Frontal cortex (tissue), 3 donors: ENCODE measurements at regions not wholly inside any gene's neighbourhood (a gene's known extent, or its start where the extent isn't known, plus 50 kb on each side); places are given as distances from the start of the nearest gene placed in this dataset.

ENCODE experiments used
- DNase-seq, 2 donors: peaks; one replicate each; pipeline ENCODE4 v3.0.0; 2012; ENCODE audit warnings: low spot score in 2 of 2
- FAIRE-seq: peaks from 2 replicates; lab custom pipeline; 2012; peaks lifted over from hg19 to GRCh38; lab: Jason Lieb, UNC
- donor health status: control.
- donor health status: control.
- donor health status: control.

GRCh38 chr18:54765636-54766375 is 62.5 kb upstream of the RAB27B start:
- no peak for FAIRE-seq
- no peak for DNase-seq

- DNase-seq (no peak), FAIRE-seq (no peak)
Measured at GRCh38 chr18:54766634-54767033, 61.6 kb upstream of the RAB27B start.

- FAIRE-seq (no peak), DNase-seq (no peak)
Measured at GRCh38 chr18:54767098-54767497, 61.2 kb upstream of the RAB27B start.

DNA sequence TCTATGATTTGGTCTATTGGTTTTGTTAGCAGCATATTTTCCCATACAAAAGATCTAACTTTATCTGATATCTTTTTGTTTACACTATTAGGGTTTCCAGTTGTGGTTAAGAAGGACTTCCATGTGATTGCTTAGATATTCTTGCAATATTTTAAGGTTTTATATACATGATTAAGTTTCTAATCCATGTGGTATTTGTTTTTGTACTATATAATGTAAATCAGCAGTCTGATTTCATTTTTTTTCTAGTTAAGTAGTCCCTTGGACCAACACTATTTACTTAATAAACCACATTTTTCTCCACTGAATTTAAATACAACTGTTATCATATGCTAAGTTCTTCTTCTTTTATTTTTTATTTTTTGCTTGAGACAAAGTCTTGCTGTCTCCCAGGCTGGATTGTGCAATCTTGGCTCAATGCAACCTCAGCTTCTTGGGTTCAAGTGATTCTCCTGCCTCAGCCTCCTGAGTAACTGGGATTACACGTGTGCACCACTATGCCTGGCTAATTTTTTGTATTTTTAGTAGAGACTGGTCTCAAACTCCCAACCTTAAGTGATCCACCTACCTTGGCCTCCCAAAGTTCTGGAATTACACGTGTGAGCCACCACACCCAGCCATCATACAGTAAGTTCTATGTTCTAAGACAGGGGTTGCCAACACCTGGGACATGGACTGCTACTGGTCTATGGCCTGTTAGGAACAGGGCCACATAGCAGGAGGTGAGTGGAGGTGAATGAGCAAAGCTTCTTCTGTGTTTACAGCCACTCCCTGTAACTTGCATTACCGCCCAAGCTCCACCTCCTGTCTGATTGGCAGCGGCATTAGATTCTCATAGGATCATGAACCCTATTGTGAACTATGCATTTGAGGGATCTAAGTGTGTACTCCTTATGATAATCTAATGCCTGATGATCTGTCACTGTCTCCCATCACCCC is 58.5 kb upstream of the RAB27B start:
- FAIRE-seq = no peak
- no peak for DNase-seq

DNA sequence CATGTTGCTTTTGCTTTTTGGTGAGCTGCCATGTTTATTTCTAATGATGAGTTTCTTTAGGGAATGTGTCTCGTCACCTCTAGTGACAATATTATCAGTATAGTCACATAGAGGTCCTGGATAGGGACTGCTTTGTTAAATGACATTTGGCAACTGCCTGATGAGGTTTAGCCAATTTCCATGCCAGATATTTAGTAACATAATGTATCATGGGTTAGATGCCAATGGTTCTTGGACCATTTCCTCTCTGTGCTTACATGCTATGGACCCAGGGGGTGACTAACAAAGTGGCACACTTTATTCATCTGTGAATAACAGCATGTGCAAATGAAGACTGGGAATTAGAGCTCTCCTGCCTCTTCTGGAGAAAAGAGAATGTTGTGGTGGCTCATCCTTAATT is 56.2 kb upstream of the RAB27B start:
- DNase-seq = no peak
- FAIRE-seq = no peak

DNA sequence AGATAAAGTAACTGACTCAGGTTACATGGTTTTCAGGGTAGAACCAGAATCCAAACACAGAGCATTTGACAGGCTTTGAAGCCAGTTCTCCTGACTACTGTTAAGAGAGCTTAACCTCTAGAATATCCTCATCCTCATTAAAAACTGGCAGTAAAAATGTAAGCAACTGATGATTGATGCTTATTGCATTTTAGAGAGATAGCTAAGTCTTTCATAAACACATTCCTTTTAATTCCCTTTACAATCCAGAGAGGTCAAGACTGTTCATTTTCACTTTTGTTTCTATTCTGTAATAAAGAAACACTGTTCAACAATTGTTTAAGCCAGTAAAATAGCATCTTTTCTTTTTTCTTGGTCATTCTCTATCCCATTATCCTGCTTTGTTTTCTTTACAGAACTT is 53.9 kb upstream of the RAB27B start:
- FAIRE-seq (no peak), DNase-seq (no peak)

DNA sequence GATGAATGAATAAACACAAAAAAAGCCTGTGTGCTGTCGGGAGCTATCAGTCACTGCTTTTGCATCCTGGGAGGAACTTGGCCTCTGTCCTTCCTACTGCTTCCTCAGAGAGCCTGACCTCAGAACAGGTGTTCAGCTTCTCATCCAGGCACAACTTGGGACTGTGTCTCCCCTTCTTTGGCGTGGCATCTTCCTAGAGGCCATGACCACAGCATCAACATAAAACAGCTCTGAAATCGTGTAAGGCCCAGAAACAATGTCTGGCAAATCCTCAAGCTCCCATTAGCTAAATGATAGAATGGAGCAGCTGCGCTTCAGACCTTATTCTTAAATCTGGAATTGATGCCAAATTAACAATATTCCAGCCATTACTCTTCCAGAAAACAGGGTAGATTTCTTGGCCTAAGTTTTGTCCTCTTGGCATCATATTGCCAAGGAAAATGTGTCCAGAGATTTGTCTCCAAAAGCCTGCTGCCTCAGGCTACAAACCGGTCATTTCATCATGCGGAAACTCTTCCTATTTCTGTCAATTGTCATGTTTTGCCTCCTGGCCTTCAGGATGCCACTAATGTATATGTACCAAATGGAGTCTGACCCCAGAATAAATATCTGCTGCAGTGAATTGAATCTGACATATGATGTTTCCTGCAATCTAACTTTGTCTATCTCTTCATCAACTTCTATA is 53.2 kb upstream of the RAB27B start:
- DNase-seq (no peak), FAIRE-seq (no peak)

DNA sequence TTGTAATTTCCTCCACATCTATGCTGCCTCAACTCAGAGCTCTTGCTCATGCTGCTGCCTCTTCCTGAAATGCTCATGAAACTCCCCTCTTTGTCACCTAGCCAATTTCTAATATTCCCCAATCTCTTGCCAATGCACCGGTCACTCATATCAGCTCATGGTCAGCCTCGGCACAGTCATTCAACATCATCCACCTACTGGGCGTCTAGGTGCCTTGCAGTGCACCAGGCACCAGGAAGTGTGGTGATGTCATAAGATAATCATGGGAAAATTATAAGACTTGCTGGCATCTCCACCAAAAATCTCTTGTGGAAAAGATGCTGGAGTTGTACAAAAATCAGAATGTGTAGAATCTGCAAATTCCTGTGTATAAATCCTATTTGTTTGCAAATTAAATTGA is 52.6 kb upstream of the RAB27B start:
- DNase-seq (no peak), FAIRE-seq (no peak)

DNA sequence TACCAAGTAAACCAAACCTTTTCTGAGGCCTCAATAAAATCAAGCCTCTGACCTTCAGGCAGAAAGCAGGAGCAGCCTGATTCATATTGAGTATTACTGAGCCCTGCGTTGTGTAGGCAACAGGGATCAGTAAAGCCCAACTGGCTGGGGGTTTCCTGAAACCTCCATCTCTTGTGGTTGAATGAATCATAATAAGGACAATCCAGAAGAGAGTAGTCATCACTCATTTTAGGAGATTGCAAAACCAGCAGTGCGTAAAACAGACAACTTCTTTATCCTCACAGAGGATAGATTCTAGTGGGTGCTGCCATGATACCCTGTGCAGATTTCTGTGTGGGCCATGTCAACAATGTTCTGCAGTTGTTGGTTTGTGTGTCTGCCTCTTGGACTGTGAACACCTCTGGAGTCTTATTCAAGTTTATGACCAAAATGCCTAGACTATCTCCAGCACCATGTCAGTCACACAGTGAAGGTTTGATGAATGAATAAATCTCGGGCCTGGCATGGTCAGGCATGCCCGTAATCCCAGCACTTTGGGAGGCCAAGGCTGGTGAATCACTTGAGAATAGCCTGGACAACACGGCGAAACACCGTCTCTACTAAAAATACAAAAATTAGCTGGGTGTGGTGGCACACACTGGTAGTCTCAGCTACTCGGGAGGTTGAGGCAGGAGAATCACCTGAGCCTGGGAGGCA is 51.8 kb upstream of the RAB27B start:
- FAIRE-seq = no peak

DNA sequence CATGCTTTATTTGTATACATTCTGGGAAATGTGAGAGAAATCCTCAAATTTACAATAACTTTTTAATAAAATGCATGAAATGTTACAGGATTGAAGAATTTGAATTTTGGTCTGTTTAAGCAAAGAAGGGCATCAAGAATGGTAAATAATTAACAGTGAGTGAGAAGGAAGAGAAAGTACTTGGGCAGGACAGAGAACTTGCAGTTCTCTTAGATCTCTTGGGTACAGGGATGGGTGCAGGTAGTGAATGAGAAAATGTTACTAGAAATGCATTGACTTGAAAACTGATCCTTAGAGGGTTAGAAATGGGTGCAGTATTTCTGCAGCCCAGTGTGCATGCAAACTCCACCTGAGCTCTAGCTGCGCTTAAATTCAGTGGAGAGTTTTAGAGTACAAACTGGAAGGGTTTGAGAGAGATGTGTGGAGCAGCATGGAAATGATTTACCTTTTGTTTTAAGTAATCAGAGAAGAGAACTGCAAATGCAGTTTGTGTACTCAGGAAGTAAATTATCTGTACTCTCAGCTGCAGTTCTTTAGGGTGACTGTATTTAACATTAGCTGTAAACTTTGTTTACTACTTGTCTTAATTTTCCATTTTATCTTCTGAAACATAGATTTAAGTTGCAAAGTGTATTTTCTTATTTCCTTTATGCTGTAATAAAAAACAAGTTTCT is 51.0 kb upstream of the RAB27B start:
- DNase-seq (no peak), FAIRE-seq (no peak)

More for the DNA sequence above, 51.8 kb upstream of the RAB27B start:
- DNase-seq = no peak

DNA sequence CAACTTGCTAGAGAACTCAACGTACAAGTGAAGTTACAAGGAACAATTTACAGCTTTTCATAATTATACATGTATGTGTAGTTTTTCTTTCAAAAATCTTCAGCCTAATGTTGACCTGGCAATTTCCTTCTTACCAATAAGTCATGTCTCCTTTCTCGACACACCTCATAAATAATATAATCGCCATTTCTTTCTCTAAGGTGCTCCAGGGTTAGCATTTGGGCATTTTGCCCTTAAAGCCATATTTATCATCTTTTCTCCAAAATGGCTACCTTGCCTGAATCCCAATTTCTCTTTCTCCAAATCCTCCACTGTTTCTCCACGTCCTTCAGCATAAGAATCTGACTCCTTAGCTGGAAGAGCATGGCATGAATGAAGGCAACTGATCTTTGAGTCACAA is 50.3 kb upstream of the RAB27B start:
- no peak for DNase-seq
- FAIRE-seq = no peak
